B cell (primary cell): ENCODE measurements at regions not wholly inside any gene's neighbourhood (a gene's known extent, or its start where the extent isn't known, plus 50 kb on each side); places are given as distances from the start of the nearest gene placed in this dataset.
"Not testable (repeated sequence)": the region's sequence is repeated elsewhere in the genome, so short reads cannot be mapped to it uniquely, and the experiment has no call there.

ENCODE experiments used
- ATAC-seq: fragments of 200-7000 bp; cut with Tn5 transposase; one replicate; pipeline ENCODE4 v1.10.0; 2021; ENCODE audit warnings: low read depth, mild to moderate bottlenecking, moderate number of reproducible peaks, moderate library complexity
- CTCF ChIA-PET: fragments of 350-600 bp; sonication (Branson Sonifier 250); formaldehyde crosslinking; loops from one replicate; lab custom pipeline; 2021; ENCODE audit warnings: antibody characterized with exemption, inconsistent platforms; lab: Charles Lee
- POLR2A ChIA-PET: fragments of 350-600 bp; sonication (Branson Sonifier 250); formaldehyde crosslinking; loops from one replicate; lab custom pipeline; 2021; ENCODE audit warnings: antibody characterized with exemption; lab: Charles Lee
- DNase-seq: peaks from one replicate; pipeline ENCODE4 v3.0.0; 2013
- H2AFZ ChIP-seq: 2 replicates; pipeline ENCODE4 v1.6.1; 2012; ENCODE audit warnings: mild to moderate bottlenecking, low read depth, low read length; ENCODE audit not compliant: insufficient read depth, poor library complexity, severe bottlenecking
- H3K27ac ChIP-seq, 2 donors: 1 replicate in 1 of 2; 2 replicates in 1 of 2; pipeline ENCODE4 v1.5.1; 2012 to 2013; ENCODE audit warnings: low read length in 2 of 2, mild to moderate bottlenecking in 2 of 2, moderate library complexity in 1 of 2
- H3K27me3 ChIP-seq, 4 experiments: fragments of 200-600 bp in 1 of 4; sonication (generic) in 1 of 4; replicated peaks in 1 of 4; 1 replicate in 2 of 4; 2 replicates in 2 of 4; pipeline versions ENCODE4 v1.6.1 to v1.7.0; 2013 to 2016; ENCODE audit warnings: low read length in 3 of 4, mild to moderate bottlenecking in 2 of 4, mixed read lengths in 1 of 4, moderate library complexity in 1 of 4; ENCODE audit not compliant: insufficient read depth in 4 of 4, control insufficient read depth in 3 of 4; ENCODE audit errors: control extremely low read depth in 1 of 4
- H3K36me3 ChIP-seq, 2 experiments: replicated peaks in 1 of 2; 1 replicate in 1 of 2; 2 replicates in 1 of 2; pipeline versions ENCODE4 v1.6.1 to v1.7.1; 2013; ENCODE audit warnings: low read length in 1 of 2; ENCODE audit not compliant: insufficient read depth in 2 of 2, control insufficient read depth in 1 of 2; ENCODE audit errors: control extremely low read depth in 1 of 2, extremely low read depth in 1 of 2
- H3K4me1 ChIP-seq, 2 donors: fragments of 200-600 bp in 1 of 2; sonication (generic) in 1 of 2; 1 replicate in 1 of 2; 2 replicates in 1 of 2; pipeline versions ENCODE4 v1.5.1 to v1.6.1; 2013 to 2017; ENCODE audit warnings: low read length in 2 of 2; ENCODE audit not compliant: control insufficient read depth in 2 of 2, insufficient read depth in 2 of 2
- H3K4me2 ChIP-seq: replicated peaks from 2 replicates; pipeline ENCODE3; 2012; ENCODE audit warnings: mild to moderate bottlenecking, low read depth, low read length; ENCODE audit not compliant: poor library complexity, severe bottlenecking
- H3K4me3 ChIP-seq, 5 experiments: fragments of 200-600 bp in 1 of 5; sonication (generic) in 1 of 5; 1 replicate in 3 of 5; 2 replicates in 2 of 5; pipeline versions ENCODE4 v1.5.1 to v1.7.0; 2011 to 2016; ENCODE audit warnings: low read length in 4 of 5, mild to moderate bottlenecking in 4 of 5, low read depth in 2 of 5, control low read depth in 1 of 5, moderate library complexity in 1 of 5; ENCODE audit not compliant: insufficient read depth in 1 of 5; ENCODE audit errors: control extremely low read depth in 1 of 5, extremely low read depth in 1 of 5
- H3K79me2 ChIP-seq: fragments of 200-600 bp; sonication (generic); one replicate; pipeline ENCODE4 v1.6.0; 2016; ENCODE audit warnings: low read length; ENCODE audit not compliant: control insufficient read depth, insufficient read depth
- H3K9ac ChIP-seq: fragments of 200-600 bp; sonication (generic); 2 replicates; pipeline ENCODE4 v1.6.1; 2017; ENCODE audit warnings: mild to moderate bottlenecking, low read length, moderate library complexity
- H3K9me3 ChIP-seq, 3 donors: one replicate each; pipeline versions ENCODE4 v1.6.1 to v1.7.1; 2013; ENCODE audit warnings: low read length in 2 of 3; ENCODE audit not compliant: control insufficient read depth in 2 of 3, insufficient read depth in 1 of 3; ENCODE audit errors: control extremely low read depth in 1 of 3
- H4K20me1 ChIP-seq: 2 replicates; pipeline ENCODE4 v1.6.0; 2012; ENCODE audit warnings: mild to moderate bottlenecking, low read length; ENCODE audit not compliant: insufficient read depth, control insufficient read depth, poor library complexity, severe bottlenecking
- H3K27ac Mint-ChIP-seq: one replicate; pipeline ENCODE4 v1.8.0; 2021; ENCODE audit warnings: mixed read lengths
- H3K27me3 Mint-ChIP-seq: one replicate; pipeline ENCODE4 v1.8.0; 2021; ENCODE audit warnings: mixed read lengths
- H3K4me1 Mint-ChIP-seq: one replicate; pipeline ENCODE4 v1.8.0; 2021; ENCODE audit warnings: mixed read lengths
- H3K4me3 Mint-ChIP-seq: one replicate; pipeline ENCODE4 v1.8.0; 2021; ENCODE audit warnings: mixed read lengths
- H3K9me3 Mint-ChIP-seq: one replicate; pipeline ENCODE4 v1.8.0; 2022; ENCODE audit warnings: mixed read lengths; ENCODE audit not compliant: insufficient read depth
- EZH2 ChIP-seq: IDR thresholded peaks from 2 replicates; pipeline ENCODE4 v1.6.1; 2012; ENCODE audit warnings: borderline replicate concordance, low read depth, mild to moderate bottlenecking, moderate library complexity, low read length; ENCODE audit not compliant: insufficient read depth, poor library complexity, severe bottlenecking
- WGBS: methylation state at CpG from one replicate; pipeline ENCODE4 v1.1.5; 2013; ENCODE audit warnings: missing lambda C conversion rate; ENCODE audit not compliant: insufficient coverage; 5-methylcytosine and 5-hydroxymethylcytosine counted together
- intact Hi-C: fragments of 100-400 bp; cut with micrococcal nuclease; formaldehyde crosslinking; loops from one replicate; pipeline ENCODE4 v1.10.0; 2022
- TF ChIP-seq, protein P1 (sequence below): fragments of 200-600 bp; IDR thresholded peaks from one replicate; pipeline ENCODE4 v1.8.0; 2022; ENCODE audit warnings: antibody characterized with exemption, mild to moderate bottlenecking

- TF ChIP-seq, protein P1, sequence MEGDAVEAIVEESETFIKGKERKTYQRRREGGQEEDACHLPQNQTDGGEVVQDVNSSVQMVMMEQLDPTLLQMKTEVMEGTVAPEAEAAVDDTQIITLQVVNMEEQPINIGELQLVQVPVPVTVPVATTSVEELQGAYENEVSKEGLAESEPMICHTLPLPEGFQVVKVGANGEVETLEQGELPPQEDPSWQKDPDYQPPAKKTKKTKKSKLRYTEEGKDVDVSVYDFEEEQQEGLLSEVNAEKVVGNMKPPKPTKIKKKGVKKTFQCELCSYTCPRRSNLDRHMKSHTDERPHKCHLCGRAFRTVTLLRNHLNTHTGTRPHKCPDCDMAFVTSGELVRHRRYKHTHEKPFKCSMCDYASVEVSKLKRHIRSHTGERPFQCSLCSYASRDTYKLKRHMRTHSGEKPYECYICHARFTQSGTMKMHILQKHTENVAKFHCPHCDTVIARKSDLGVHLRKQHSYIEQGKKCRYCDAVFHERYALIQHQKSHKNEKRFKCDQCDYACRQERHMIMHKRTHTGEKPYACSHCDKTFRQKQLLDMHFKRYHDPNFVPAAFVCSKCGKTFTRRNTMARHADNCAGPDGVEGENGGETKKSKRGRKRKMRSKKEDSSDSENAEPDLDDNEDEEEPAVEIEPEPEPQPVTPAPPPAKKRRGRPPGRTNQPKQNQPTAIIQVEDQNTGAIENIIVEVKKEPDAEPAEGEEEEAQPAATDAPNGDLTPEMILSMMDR = no peak
- TF ChIP-seq EZH2 = no peak
- Mint-ChIP-seq H3K27ac (no peak overlapping the region), H3K9me3 (peaks cover 5% of the 10 kb centered on the region), H3K27me3 (no peaks in the 10 kb centered on the region), H3K4me3 (no peak overlapping the region), H3K4me1 (peaks cover 31% of the 10 kb centered on the region)
- DNase-seq = no peak
- ChIA-PET CTCF (interaction anchor here (0.7 kb wide), 1 partner anchor 83 kb away, joined by 3 read pairs; no protein-coding TSS in a partner anchor), POLR2A (no interaction called here)
- Histone ChIP-seq H3K9me3 (peaks cover 0 to 9% (median 3%) of the 10 kb centered on the region in 3 donors), H3K36me3 (no peaks in the 10 kb centered on the region), H4K20me1 (no peaks in the 10 kb centered on the region), H3K4me1 (peaks cover 13 to 17% of the 10 kb centered on the region in 2 donors), H3K4me2 (no peak overlapping the region), H2AFZ (no peak overlapping the region), H3K79me2 (peaks cover 3% of the 10 kb centered on the region), H3K4me3 (no peak overlapping the region), H3K27ac (no peak overlapping the region), H3K9ac (no peak overlapping the region), H3K27me3 (no peaks in the 10 kb centered on the region)
- ATAC-seq = no peak
- no CpG with 5 or more reads among the region's 3 CpGs for WGBS
- intact Hi-C loops = no loop called here
Observed at GRCh38 chr5:56755036-56755555, 60.3 kb upstream of the MAP3K1 start.

GRCh38 chr5:56753588-56753987, 61.8 kb upstream of the MAP3K1 start:
- not testable (repeated sequence) for H3K9me3 Mint-ChIP-seq

More at GRCh38 chr5:56753588-56753987, 61.8 kb upstream of the MAP3K1 start:
- CTCF ChIA-PET = interaction anchor here (1.1 kb wide), 1 partner anchor 49 kb away, joined by 3 read pairs; no protein-coding TSS in a partner anchor
- H3K79me2 ChIP-seq, H4K20me1 ChIP-seq, POLR2A ChIA-PET, H3K27me3 ChIP-seq, H3K36me3 ChIP-seq, H3K27me3 Mint-ChIP-seq, H2AFZ ChIP-seq, intact Hi-C loops, DNase-seq, H3K9ac ChIP-seq, H3K4me3 ChIP-seq, H3K9me3 ChIP-seq, H3K27ac Mint-ChIP-seq, ATAC-seq, H3K27ac ChIP-seq, H3K4me3 Mint-ChIP-seq, H3K4me2 ChIP-seq: not testable (repeated sequence)
- H3K4me1 ChIP-seq = peaks cover 12 to 18% of the 10 kb centered on the region in 2 donors
- no CpG with 5 or more reads among the region's 5 CpGs for WGBS
- H3K4me1 Mint-ChIP-seq = peaks cover 31% of the 10 kb centered on the region
